CD8-positive, alpha-beta memory T cell (primary cell): ENCODE measurements at regions not wholly inside any gene's neighbourhood (a gene's known extent, or its start where the extent isn't known, plus 50 kb on each side); places are given as distances from the start of the nearest gene placed in this dataset.
"Not testable (repeated sequence)": the region's sequence is repeated elsewhere in the genome, so short reads cannot be mapped to it uniquely, and the experiment has no call there.

Experiments used
- CTCF ChIA-PET: fragments of 350-600 bp; sonication (Branson Sonifier 250); formaldehyde crosslinking; loops from one replicate; lab custom pipeline; 2021; ENCODE audit warnings: antibody characterized with exemption; lab: Charles Lee
- POLR2A ChIA-PET: fragments of 350-600 bp; sonication (Branson Sonifier 250); formaldehyde crosslinking; loops from one replicate; lab custom pipeline; 2021; ENCODE audit warnings: antibody characterized with exemption; lab: Charles Lee
- DNase-seq, 5 donors: peaks; one replicate each; pipeline versions ENCODE4 v3.0.0 to v3.0.0-alpha.2; 2020 to 2022; ENCODE audit warnings: mixed read lengths in 1 of 5
- H3K27ac ChIP-seq: one replicate; pipeline ENCODE4 v1.7.0; 2013; ENCODE audit warnings: low read depth, mild to moderate bottlenecking, low read length, moderate library complexity
- H3K27me3 ChIP-seq: 2 replicates; pipeline ENCODE4 v1.7.0; 2013; ENCODE audit warnings: low read length, mild to moderate bottlenecking; ENCODE audit not compliant: insufficient read depth, poor library complexity, severe bottlenecking
- H3K36me3 ChIP-seq: 2 replicates; pipeline ENCODE4 v1.7.0; 2013; ENCODE audit warnings: mild to moderate bottlenecking, low read length, moderate library complexity; ENCODE audit not compliant: insufficient read depth
- H3K4me1 ChIP-seq: 2 replicates; pipeline ENCODE4 v1.7.0; 2013; ENCODE audit warnings: mild to moderate bottlenecking, low read length, moderate library complexity; ENCODE audit not compliant: insufficient read depth
- H3K4me3 ChIP-seq: 2 replicates; pipeline ENCODE4 v1.7.0; 2013; ENCODE audit warnings: mild to moderate bottlenecking, low read length
- H3K9me3 ChIP-seq: 2 replicates; pipeline ENCODE4 v1.7.0; 2013; ENCODE audit warnings: mild to moderate bottlenecking, low read length
- H3K27ac Mint-ChIP-seq, 8 donors: one replicate each; pipeline ENCODE4 v1.8.0; 2020 to 2021; ENCODE audit warnings: mixed read lengths in 8 of 8, mild to moderate bottlenecking in 6 of 8, inconsistent platforms in 3 of 8, moderate library complexity in 3 of 8
- H3K27me3 Mint-ChIP-seq, 2 donors: one replicate each; pipeline ENCODE4 v1.8.0; 2020 to 2021; ENCODE audit warnings: mixed read lengths in 2 of 2, mild to moderate bottlenecking in 1 of 2, moderate library complexity in 1 of 2
- H3K36me3 Mint-ChIP-seq, 3 donors: one replicate each; pipeline ENCODE4 v1.8.0; 2020 to 2021; ENCODE audit warnings: mixed read lengths in 3 of 3, inconsistent platforms in 1 of 3, mild to moderate bottlenecking in 1 of 3
- H3K4me1 Mint-ChIP-seq, 3 donors: one replicate each; pipeline ENCODE4 v1.8.0; 2020 to 2021; ENCODE audit warnings: mixed read lengths in 3 of 3, inconsistent platforms in 1 of 3, mild to moderate bottlenecking in 1 of 3
- H3K4me3 Mint-ChIP-seq, 7 donors: one replicate each; pipeline ENCODE4 v1.8.0; 2020 to 2021; ENCODE audit warnings: mixed read lengths in 7 of 7, mild to moderate bottlenecking in 6 of 7, moderate library complexity in 4 of 7, inconsistent platforms in 2 of 7
- H3K9me3 Mint-ChIP-seq, 5 donors: one replicate each; pipeline ENCODE4 v1.8.0; 2020 to 2022; ENCODE audit warnings: mixed read lengths in 5 of 5, mild to moderate bottlenecking in 3 of 5, moderate library complexity in 2 of 5, inconsistent platforms in 1 of 5

- Histone ChIP-seq H3K9me3 (no peaks in the 10 kb centered on the region), H3K4me3 (no peak overlapping the region), H3K36me3 (no peaks in the 10 kb centered on the region), H3K27ac (no peak overlapping the region), H3K27me3 (no peaks in the 10 kb centered on the region), H3K4me1 (no peaks in the 10 kb centered on the region)
- H3K27ac Mint-ChIP-seq, result no peak overlapping the region
- no peak for DNase-seq
- H3K9me3 Mint-ChIP-seq, result peaks cover 0 to 4% (median 0%) of the 10 kb centered on the region in 5 donors
- ChIA-PET CTCF (no interaction called here), POLR2A (no interaction called here)
- no peaks in the 10 kb centered on the region for H3K4me1 Mint-ChIP-seq
- H3K4me3 Mint-ChIP-seq, result no peak overlapping the region
- H3K36me3 Mint-ChIP-seq, result no peaks in the 10 kb centered on the region
- no peaks in the 10 kb centered on the region for H3K27me3 Mint-ChIP-seq
Observed at GRCh38 chr2:188785490-188785889, 188.7 kb upstream of the COL3A1 start.

DNA sequence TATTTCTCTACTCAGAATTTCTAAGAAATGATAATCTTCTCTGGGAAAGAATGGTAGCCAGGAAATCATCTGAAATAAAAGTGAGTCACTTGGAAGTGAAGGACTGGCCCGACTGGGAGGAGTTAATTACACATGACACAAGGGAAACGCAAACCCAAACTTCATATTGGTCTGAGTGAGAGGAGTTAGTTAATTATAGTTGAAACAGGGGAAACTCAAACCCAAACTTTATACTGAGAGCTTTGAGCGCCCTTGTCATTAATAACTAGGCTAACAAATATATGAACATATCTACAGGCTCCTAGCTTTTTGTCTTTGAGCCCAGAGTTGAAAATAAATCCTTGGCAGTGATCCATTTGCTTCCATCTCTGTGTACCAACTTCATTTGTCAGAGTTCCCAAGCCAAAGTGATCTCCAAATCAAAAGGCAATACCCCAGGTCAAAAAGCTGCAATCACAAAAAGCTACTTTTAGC, 187.8 kb upstream of the COL3A1 start:
- no peaks in the 10 kb centered on the region for H3K27me3 Mint-ChIP-seq
- Histone ChIP-seq H3K36me3 (no peaks in the 10 kb centered on the region), H3K9me3 (no peaks in the 10 kb centered on the region), H3K27ac (no peak overlapping the region), H3K27me3 (no peaks in the 10 kb centered on the region), H3K4me3 (no peak overlapping the region), H3K4me1 (no peaks in the 10 kb centered on the region)
- H3K27ac Mint-ChIP-seq, result no peak overlapping the region
- ChIA-PET POLR2A (no interaction called here), CTCF (no interaction called here)
- H3K4me3 Mint-ChIP-seq, result no peak overlapping the region
- H3K9me3 Mint-ChIP-seq, result peaks cover 0 to 4% (median 0%) of the 10 kb centered on the region in 5 donors
- H3K4me1 Mint-ChIP-seq, result no peaks in the 10 kb centered on the region
- no peaks in the 10 kb centered on the region for H3K36me3 Mint-ChIP-seq
- DNase-seq, result no peak

DNA sequence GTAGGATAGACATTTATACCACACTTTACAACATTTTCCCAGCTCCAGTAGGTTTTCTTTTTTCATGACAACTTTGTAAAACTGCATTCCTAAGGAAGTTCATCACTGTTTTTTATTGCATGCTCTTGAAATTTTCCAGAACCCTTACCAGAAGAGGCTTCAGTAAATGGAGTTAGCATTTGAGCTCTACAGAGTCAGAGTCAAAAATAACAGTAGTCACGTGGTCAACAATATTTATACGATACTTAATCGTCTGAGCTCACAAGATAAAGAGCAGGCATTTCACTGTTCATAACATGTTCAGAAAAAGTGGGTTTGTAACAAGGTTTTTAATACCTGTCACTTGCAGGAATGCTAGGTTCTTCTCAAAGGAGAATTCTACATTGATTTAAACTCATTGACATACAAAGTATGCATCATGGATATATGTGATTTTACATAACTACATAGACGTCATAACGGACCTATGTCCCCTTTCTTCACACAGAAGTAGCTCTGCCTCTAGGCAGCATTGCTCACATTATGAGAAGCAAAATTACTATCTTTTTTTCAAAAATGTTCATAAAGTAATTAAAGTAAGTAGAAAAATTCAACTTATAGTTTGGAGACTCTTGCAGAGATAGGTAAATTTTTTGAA, 187.0 kb upstream of the COL3A1 start:
- no peaks in the 10 kb centered on the region for H3K4me1 Mint-ChIP-seq
- ChIA-PET POLR2A (no interaction called here), CTCF (no interaction called here)
- H3K4me3 Mint-ChIP-seq, result no peak overlapping the region
- Histone ChIP-seq H3K4me3 (no peak overlapping the region), H3K27me3 (no peaks in the 10 kb centered on the region), H3K36me3 (no peaks in the 10 kb centered on the region), H3K27ac (no peak overlapping the region), H3K4me1 (no peaks in the 10 kb centered on the region), H3K9me3 (no peaks in the 10 kb centered on the region)
- no peaks in the 10 kb centered on the region for H3K27me3 Mint-ChIP-seq
- peaks cover 0 to 4% (median 0%) of the 10 kb centered on the region in 5 donors for H3K9me3 Mint-ChIP-seq
- H3K27ac Mint-ChIP-seq, result no peak overlapping the region
- no peaks in the 10 kb centered on the region for H3K36me3 Mint-ChIP-seq
- no peak for DNase-seq

GRCh38 chr2:188787658-188788240, 186.4 kb upstream of the COL3A1 start:
- ChIA-PET POLR2A (no interaction called here), CTCF (no interaction called here)
- peaks cover 0 to 4% (median 0%) of the 10 kb centered on the region in 5 donors for H3K9me3 Mint-ChIP-seq
- Histone ChIP-seq H3K27me3 (no peaks in the 10 kb centered on the region), H3K36me3 (no peaks in the 10 kb centered on the region), H3K4me3 (no peak overlapping the region), H3K4me1 (no peaks in the 10 kb centered on the region), H3K27ac (no peak overlapping the region), H3K9me3 (no peaks in the 10 kb centered on the region)
- H3K36me3 Mint-ChIP-seq, result no peaks in the 10 kb centered on the region
- no peak overlapping the region for H3K4me3 Mint-ChIP-seq
- H3K27me3 Mint-ChIP-seq, result no peaks in the 10 kb centered on the region
- no peak overlapping the region for H3K27ac Mint-ChIP-seq
- no peak for DNase-seq
- H3K4me1 Mint-ChIP-seq, result no peaks in the 10 kb centered on the region

GRCh38 chr2:188788621-188789020, 185.6 kb upstream of the COL3A1 start:
- Histone ChIP-seq H3K9me3 (no peaks in the 10 kb centered on the region), H3K4me1 (no peaks in the 10 kb centered on the region), H3K4me3 (no peak overlapping the region), H3K27me3 (no peaks in the 10 kb centered on the region), H3K36me3 (no peaks in the 10 kb centered on the region), H3K27ac (no peak overlapping the region)
- H3K9me3 Mint-ChIP-seq, result peaks cover 0 to 8% (median 0%) of the 10 kb centered on the region in 5 donors
- no peak overlapping the region for H3K27ac Mint-ChIP-seq
- CTCF ChIA-PET, result no interaction called here
- H3K27me3 Mint-ChIP-seq, result no peaks in the 10 kb centered on the region
- POLR2A ChIA-PET, result no interaction called here
- H3K36me3 Mint-ChIP-seq, result no peaks in the 10 kb centered on the region
- no peaks in the 10 kb centered on the region for H3K4me1 Mint-ChIP-seq
- no peak overlapping the region for H3K4me3 Mint-ChIP-seq
- DNase-seq, result no peak

DNA sequence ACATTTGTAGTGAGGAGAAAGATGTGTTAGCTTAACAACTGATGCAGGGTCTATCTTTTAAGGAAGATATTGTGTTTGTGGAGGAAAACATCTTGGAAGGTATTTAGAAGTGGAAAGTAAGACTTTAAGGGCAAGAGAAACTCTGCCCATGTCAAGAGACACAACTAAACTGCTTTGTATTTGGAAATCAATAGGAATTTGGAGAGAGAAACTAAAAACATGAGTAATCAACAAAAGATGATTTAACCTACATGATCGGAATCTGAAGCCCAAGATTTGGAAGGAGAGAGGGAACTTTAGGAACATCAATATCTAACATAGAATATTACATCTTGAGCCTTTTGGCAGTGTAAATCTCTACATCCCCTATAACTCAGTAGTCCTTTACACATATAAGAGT, 184.2 kb upstream of the COL3A1 start:
- Mint-ChIP-seq H3K27me3 (no peaks in the 10 kb centered on the region), H3K36me3 (no peaks in the 10 kb centered on the region), H3K9me3 (peaks cover 0 to 8% (median 0%) of the 10 kb centered on the region in 5 donors), H3K4me1 (no peaks in the 10 kb centered on the region), H3K27ac (no peak overlapping the region), H3K4me3 (no peak overlapping the region)
- Histone ChIP-seq H3K4me1 (no peaks in the 10 kb centered on the region), H3K4me3 (no peak overlapping the region), H3K27me3 (no peaks in the 10 kb centered on the region), H3K27ac (no peak overlapping the region), H3K9me3 (no peaks in the 10 kb centered on the region), H3K36me3 (no peaks in the 10 kb centered on the region)
- DNase-seq, result no peak
- POLR2A ChIA-PET, result no interaction called here
- CTCF ChIA-PET, result no interaction called here

- H3K9me3 ChIP-seq, H3K27me3 ChIP-seq, H3K4me3 Mint-ChIP-seq, H3K27ac ChIP-seq, H3K4me3 ChIP-seq, H3K27ac Mint-ChIP-seq, H3K9me3 Mint-ChIP-seq, H3K4me1 Mint-ChIP-seq, POLR2A ChIA-PET, DNase-seq, H3K4me1 ChIP-seq, H3K36me3 ChIP-seq, CTCF ChIA-PET, H3K27me3 Mint-ChIP-seq, H3K36me3 Mint-ChIP-seq: not testable (repeated sequence)
Observed at GRCh38 chr2:188794453-188794852, 179.7 kb upstream of the COL3A1 start.

- H3K27me3 ChIP-seq, result no peaks in the 10 kb centered on the region
- no peak overlapping the region for H3K27ac ChIP-seq
- no peak overlapping the region for H3K4me3 ChIP-seq
- Mint-ChIP-seq H3K4me3 (no peak overlapping the region), H3K27ac (no peak overlapping the region), H3K9me3 (peaks cover 0 to 10% (median 0%) of the 10 kb centered on the region in 5 donors), H3K27me3 (no peaks in the 10 kb centered on the region), H3K4me1 (no peaks in the 10 kb centered on the region), H3K36me3 (no peaks in the 10 kb centered on the region)
- no peak for DNase-seq
- ChIA-PET CTCF (no interaction called here), POLR2A (no interaction called here)
- no peaks in the 10 kb centered on the region for H3K9me3 ChIP-seq
- no peaks in the 10 kb centered on the region for H3K4me1 ChIP-seq
- no peaks in the 10 kb centered on the region for H3K36me3 ChIP-seq
Observed at GRCh38 chr2:188795762-188796161, 178.4 kb upstream of the COL3A1 start.
